HG03378 (cell line): ENCODE measurements at regions not wholly inside any gene's neighbourhood (a gene's known extent, or its start where the extent isn't known, plus 50 kb on each side); places are given as distances from the start of the nearest gene placed in this dataset.

Experiments used
- ATAC-seq: cut with Tn5 transposase; IDR thresholded peaks from one replicate; pipeline ENCODE4 v1.9.1; 2021; ENCODE audit warnings: mild to moderate bottlenecking, moderate library complexity; ENCODE audit not compliant: unreplicated experiment

- ATAC-seq = no peak
Measured at GRCh38 chr10:89095701-89096391, 105.2 kb downstream of the FAS start.

DNA sequence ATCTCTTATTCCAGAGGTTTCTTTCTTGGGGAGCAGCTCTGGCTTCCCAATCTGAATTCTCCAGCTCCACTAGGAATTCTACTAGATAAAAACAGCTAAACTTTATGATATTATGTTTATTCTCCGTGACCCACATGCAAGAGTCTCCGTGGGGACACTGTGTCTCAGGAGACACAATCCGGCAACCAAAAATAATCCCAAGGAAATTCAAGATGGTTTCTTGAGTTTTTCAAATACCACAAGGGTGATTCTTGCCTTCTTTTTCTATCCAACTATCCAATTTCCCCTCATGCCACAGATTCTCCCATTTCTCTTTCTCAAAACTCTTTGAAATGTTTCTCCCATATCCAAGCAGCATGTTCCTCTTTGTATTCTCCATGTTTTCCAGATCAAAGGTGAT is 103.1 kb downstream of the FAS start:
- no peak for ATAC-seq

DNA sequence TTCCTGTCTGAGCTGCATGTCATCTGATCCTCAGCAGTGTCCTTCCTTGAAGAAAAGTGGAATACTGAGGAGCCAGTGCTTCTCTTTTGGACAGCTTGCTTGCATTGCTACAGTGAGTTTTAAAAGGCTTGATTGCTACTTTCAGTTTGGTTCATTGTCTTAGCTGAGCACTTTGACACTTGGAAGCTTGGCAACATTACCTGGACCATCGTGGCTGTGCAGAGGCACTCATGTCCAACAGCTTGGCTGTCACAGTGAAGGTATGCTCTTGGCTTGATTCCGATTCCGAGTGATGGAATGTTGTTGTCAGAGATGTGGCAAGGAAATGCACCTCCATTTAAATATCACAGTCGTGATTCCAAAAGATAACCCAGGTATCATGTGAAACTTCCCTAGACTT is 102.4 kb downstream of the FAS start:
- ATAC-seq = no peak

DNA sequence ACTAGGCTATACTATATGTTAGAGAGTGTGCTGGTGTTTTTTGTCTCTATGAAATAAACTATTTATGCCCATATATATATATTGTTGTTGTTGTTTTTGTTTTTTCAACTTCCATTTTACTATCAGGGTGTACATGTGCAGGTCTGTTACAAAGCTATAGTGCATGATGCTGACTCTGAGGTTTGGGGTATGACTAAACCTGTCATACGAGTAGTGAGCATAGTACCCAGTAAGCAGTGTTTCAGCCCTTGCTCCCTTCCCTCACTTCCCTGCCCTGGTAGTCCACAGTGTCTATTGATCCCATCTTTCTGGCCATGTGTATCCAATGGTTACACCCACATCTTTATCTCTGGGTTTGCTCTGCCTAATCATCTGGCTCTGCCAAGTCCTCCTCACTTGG is 101.8 kb downstream of the FAS start:
- ATAC-seq = no peak

- no peak for ATAC-seq
Measured at GRCh38 chr10:89091496-89091895, 100.9 kb downstream of the FAS start.

GRCh38 chr10:89090756-89091445 is 100.3 kb downstream of the FAS start:
- no peak for ATAC-seq

DNA sequence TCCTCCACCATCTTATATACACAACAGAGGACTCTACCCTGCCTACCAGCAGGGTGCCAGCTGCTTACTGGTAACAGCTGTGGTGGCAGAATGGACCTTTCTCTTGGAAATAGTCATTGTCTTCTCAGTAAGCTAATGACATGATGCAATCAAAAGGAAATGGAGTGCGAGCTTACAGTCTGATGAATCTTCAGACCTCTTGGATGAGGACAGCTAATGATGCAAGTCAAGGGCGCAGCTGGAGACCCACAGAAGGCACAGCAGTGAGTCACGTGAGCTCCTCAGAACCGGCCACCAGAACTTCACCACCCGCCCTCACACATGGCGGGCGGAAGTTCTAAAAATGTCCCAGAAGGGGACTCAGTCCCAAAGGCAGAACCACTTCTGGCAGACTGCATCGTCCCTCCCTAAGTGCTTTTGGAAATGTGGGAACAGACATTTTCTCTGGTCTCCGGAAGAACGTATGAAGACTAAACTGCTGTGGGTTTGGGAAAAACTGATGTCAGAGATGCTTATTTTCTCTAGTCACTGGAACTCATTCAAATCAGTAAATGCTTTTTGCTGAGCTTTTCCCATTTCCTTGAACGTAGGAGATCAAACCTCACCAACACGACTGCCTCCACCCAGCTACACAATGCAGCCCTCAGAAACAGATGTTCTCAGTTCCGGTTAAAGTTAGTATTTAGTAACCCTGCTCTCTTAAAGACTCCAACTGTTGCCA is 96.4 kb downstream of the FAS start:
- ATAC-seq = no peak

DNA sequence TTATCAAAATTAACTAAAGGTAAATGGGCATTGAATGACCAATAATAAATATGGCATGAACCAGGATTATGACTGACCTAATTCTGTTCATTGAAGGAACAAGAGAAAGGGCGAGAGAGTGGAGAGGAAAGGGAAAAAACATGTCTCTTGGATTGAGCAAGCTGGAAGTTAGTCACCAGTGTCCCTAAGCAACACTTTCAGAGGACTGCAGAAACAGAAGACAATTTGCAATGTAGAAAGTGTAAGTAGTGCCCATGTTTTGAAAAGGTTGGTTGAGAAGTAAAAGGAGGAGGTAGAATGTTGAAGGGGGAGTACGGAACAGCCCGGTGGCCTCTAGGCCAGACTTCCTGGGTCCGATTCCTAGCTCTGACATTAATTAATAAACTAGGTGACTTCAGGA is 94.6 kb downstream of the FAS start:
- no peak for ATAC-seq

GRCh38 chr10:89082086-89082485 is 91.5 kb downstream of the FAS start:
- ATAC-seq = no peak

GRCh38 chr10:89080660-89081059 is 90.1 kb downstream of the FAS start:
- no peak for ATAC-seq

DNA sequence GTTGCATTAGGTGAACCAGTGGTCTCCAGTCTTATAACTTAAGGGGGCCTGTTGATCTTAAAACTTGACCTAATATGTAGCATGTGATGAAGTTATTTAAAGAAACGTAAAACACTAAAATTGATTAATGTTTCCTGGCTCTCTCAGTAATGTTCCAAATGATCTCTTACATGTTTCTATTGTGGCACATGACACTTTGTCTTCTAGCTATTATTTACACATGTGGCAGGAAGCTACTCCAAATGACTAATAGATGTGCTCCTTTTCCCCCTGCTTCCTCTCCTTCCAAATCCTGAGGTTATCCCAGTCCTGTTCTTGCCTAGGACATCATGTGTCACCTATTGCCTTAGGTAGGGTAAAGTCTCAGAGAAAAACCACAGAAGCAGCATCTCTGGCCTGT is 89.4 kb downstream of the FAS start:
- ATAC-seq = no peak

DNA sequence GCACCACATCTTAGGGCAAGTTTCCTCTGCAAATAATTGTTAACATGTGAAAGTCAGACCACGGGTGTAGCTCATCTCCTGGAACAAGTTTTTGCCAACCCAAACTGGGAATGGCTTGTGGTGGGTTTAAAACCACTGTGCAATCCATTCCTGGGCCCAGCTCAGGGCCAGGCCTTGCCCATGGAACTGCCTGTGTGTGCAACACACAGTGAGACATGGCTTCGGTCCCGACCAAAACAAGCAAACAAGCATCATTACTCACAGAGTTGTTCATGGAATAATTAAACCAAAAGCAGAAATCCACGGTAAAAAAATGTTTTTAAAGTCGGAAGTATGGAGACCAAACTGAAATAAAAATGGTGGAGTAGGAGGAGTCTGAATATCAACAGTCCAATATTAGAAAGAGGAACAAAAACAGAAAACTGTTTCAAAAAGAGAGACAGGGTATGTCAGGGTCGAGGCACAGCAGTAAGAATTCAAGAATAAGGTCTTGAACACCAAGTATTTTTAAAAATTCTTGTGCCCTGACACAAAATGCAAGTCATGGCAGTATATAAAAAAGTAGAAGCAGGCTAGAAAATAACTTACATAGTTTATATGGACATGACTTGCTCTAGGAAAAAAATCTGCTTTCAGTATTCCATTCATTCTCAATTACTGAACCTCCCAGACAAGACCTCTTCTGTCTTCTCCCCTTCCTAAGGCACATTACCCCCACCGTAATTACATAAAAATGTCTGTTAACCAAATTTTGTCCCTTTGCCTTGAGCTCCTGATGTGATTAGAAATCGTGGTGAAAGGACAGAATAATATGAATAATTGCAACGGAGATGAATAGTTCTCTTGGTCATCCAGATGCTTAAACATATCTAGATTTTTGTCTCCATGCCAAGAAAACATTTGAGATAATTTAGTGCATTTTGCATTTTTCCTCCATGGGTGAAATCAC is 88.4 kb downstream of the FAS start:
- no peak for ATAC-seq

DNA sequence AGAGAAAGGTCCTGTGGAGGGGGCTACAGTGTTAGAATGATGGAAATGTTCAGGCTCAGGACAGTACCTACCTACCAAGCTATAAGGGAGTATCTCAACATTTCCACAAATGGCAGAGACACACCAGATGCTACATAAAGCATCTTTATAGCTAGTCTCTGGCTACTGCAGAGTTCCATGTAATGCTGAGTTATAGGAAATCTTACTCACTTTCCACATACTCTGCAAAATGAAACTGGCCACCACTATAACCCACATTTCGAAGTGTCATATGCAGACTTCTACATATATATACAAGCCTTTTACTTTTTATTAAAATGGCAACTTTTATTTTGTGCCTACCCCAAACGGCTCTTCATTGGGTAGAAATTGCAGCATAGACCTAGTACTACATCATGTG is 85.5 kb downstream of the FAS start:
- no peak for ATAC-seq

- no peak for ATAC-seq
Measured at GRCh38 chr10:89075631-89076030, 85.0 kb downstream of the FAS start.

- no peak for ATAC-seq
Measured at GRCh38 chr10:89074120-89074519, 83.5 kb downstream of the FAS start.

DNA sequence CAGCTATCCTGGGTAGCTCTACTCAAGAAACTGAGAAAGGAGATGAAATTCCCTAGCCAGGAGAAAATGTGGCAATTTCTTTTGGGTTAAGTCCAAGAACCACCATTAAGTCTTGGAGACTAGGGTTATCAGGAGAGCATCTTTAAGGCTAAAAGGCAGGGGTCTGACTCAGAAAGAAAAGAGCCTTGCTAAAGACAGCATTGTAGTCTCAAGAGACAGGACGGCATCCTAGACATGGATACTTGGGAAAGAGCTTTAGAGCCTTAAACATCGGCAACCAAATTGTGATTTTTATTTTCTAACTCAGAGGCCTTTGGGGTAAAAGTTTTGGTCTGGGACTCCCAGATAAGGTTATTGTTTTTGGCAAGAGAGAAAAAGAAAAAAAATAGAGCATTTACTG is 83.1 kb downstream of the FAS start:
- no peak for ATAC-seq

- no peak for ATAC-seq
Measured at GRCh38 chr10:89069589-89069988, 79.0 kb downstream of the FAS start.
